DND-41 (cell line): ENCODE measurements at regions not wholly inside any gene's neighbourhood (a gene's known extent, or its start where the extent isn't known, plus 50 kb on each side); places are given as distances from the start of the nearest gene placed in this dataset.

Experiments
- ATAC-seq: fragments of 200-7000 bp; cut with Tn5 transposase; 3 replicates; pipeline ENCODE4 v1.9.1; 2021; ENCODE audit warnings: low read depth; ENCODE audit not compliant: insufficient read depth
- DNase-seq: peaks from one replicate; pipeline ENCODE4 v3.0.0-alpha.2; 2020
- H2AFZ ChIP-seq: 2 replicates; pipeline ENCODE4 v1.6.0; 2012; ENCODE audit warnings: low read depth, low read length
- H3K27ac ChIP-seq: 2 replicates; pipeline ENCODE4 v1.5.1; 2012; ENCODE audit warnings: low read length, inconsistent platforms
- H3K27me3 ChIP-seq: fragments of 200-600 bp; sonication (generic); 2 replicates; pipeline ENCODE4 v1.6.0; 2012; ENCODE audit warnings: low read length, mild to moderate bottlenecking, inconsistent platforms; ENCODE audit not compliant: insufficient read depth, poor library complexity
- H3K36me3 ChIP-seq: 2 replicates; pipeline ENCODE4 v1.5.1; 2012; ENCODE audit warnings: low read length, inconsistent platforms; ENCODE audit not compliant: insufficient read depth
- H3K4me1 ChIP-seq: 2 replicates; pipeline ENCODE4 v1.5.1; 2012; ENCODE audit warnings: mild to moderate bottlenecking, low read length; ENCODE audit not compliant: insufficient read depth
- H3K4me2 ChIP-seq: 2 replicates; pipeline ENCODE4 v1.6.0; 2012; ENCODE audit warnings: mild to moderate bottlenecking, moderate library complexity, low read length, inconsistent platforms; ENCODE audit not compliant: insufficient read depth
- H3K4me3 ChIP-seq, 2 experiments: fragments of 200-600 bp in 1 of 2; shearing (Covaris generic) in 1 of 2; 2 replicates each; pipeline ENCODE4 v1.5.1; 2012 to 2016; ENCODE audit warnings: inconsistent platforms in 2 of 2, low read length in 2 of 2, mild to moderate bottlenecking in 2 of 2, low read depth in 1 of 2, moderate library complexity in 1 of 2
- H3K79me2 ChIP-seq: 2 replicates; pipeline ENCODE4 v1.6.0; 2012; ENCODE audit warnings: low read length, inconsistent platforms; ENCODE audit not compliant: insufficient read depth
- H3K9ac ChIP-seq: 2 replicates; pipeline ENCODE4 v1.6.0; 2012; ENCODE audit warnings: low read depth, mild to moderate bottlenecking, inconsistent platforms, low read length, moderate library complexity
- H3K9me3 ChIP-seq: 2 replicates; pipeline ENCODE4 v1.5.1; 2012; ENCODE audit warnings: low read length, moderate library complexity, mild to moderate bottlenecking, inconsistent platforms; ENCODE audit not compliant: insufficient read depth, severe bottlenecking
- H4K20me1 ChIP-seq: 2 replicates; pipeline ENCODE4 v1.6.0; 2012; ENCODE audit warnings: low read length; ENCODE audit not compliant: insufficient read depth
- CTCF ChIP-seq: IDR thresholded peaks from 2 replicates; pipeline ENCODE4 v1.5.1; 2012; ENCODE audit warnings: borderline replicate concordance, low read length, moderate library complexity, mild to moderate bottlenecking; ENCODE audit not compliant: poor library complexity, severe bottlenecking; ENCODE audit errors: extremely low read depth
- EZH2 ChIP-seq: IDR thresholded peaks from 3 replicates; pipeline ENCODE4 v1.6.1; 2012; ENCODE audit warnings: borderline replicate concordance, low read depth, mild to moderate bottlenecking, moderate library complexity, low read length, inconsistent platforms; ENCODE audit not compliant: severe bottlenecking

GRCh38 chr2:7666596-7667259 is 749.5 kb downstream of the RNF144A start:
- no peak for ATAC-seq
- no peak for DNase-seq
- peaks cover 2% of the 10 kb centered on the region for H3K4me1 ChIP-seq
- no peaks in the 10 kb centered on the region for H3K27me3 ChIP-seq
- no peaks in the 10 kb centered on the region for H3K9me3 ChIP-seq
- no peaks in the 10 kb centered on the region for H3K79me2 ChIP-seq
- H3K4me3 ChIP-seq = no peak overlapping the region
- H3K36me3 ChIP-seq = no peaks in the 10 kb centered on the region
- H3K4me2 ChIP-seq = no peak overlapping the region
- H3K27ac ChIP-seq = no peak overlapping the region
- H3K9ac ChIP-seq = no peak overlapping the region
- TF ChIP-seq CTCF = no peak
- no peak for TF ChIP-seq EZH2
- H4K20me1 ChIP-seq = no peaks in the 10 kb centered on the region
- H2AFZ ChIP-seq = no peak overlapping the region

GRCh38 chr2:7667260-7667757 is 750.1 kb downstream of the RNF144A start:
- TF ChIP-seq CTCF (no peak), EZH2 (no peak)
- Histone ChIP-seq H3K9me3 (no peaks in the 10 kb centered on the region), H3K4me2 (no peak overlapping the region), H3K27ac (no peak overlapping the region), H3K36me3 (no peaks in the 10 kb centered on the region), H4K20me1 (no peaks in the 10 kb centered on the region), H3K79me2 (no peaks in the 10 kb centered on the region), H3K4me1 (peaks cover 8% of the 10 kb centered on the region), H3K4me3 (no peak overlapping the region), H3K9ac (no peak overlapping the region), H3K27me3 (no peaks in the 10 kb centered on the region), H2AFZ (no peak overlapping the region)
- DNase-seq = no peak
- ATAC-seq = no peak

- Histone ChIP-seq H3K9me3 (no peaks in the 10 kb centered on the region), H3K9ac (no peak overlapping the region), H3K4me2 (no peak overlapping the region), H3K27me3 (no peaks in the 10 kb centered on the region), H3K79me2 (no peaks in the 10 kb centered on the region), H3K4me1 (peaks cover 19% of the 10 kb centered on the region), H3K36me3 (no peaks in the 10 kb centered on the region), H3K27ac (no peak overlapping the region), H3K4me3 (no peak overlapping the region), H2AFZ (no peak overlapping the region; the same call in 1 of the 2 replicates), H4K20me1 (no peaks in the 10 kb centered on the region)
- TF ChIP-seq CTCF = no peak
- no peak for TF ChIP-seq EZH2
- DNase-seq (no peak), ATAC-seq (no peak)
Measured at GRCh38 chr2:7670905-7671641, 753.9 kb downstream of the RNF144A start.
